ENCODE measurements at regions not wholly inside any gene's neighbourhood (a gene's known extent, or its start where the extent isn't known, plus 50 kb on each side); places are given as distances from the start of the nearest gene placed in this dataset.
"Not testable (repeated sequence)": the region's sequence is repeated elsewhere in the genome, so short reads cannot be mapped to it uniquely, and the experiment has no call there.

- DNase-seq (ENCODE audit: low read depth in 2 of 2), result no peak
These were observed 491.9 kb upstream of the TUSC1 start for GRCh38 chr9:26170190-26170589.

GRCh38 chr9:26169708-26170107 lies 491.5 kb upstream of the TUSC1 start:
- DNase-seq (ENCODE audit: low read depth in 2 of 2), result no peak

GRCh38 chr9:26166537-26166936 lies 488.3 kb upstream of the TUSC1 start:
- DNase-seq (ENCODE audit: low read depth in 2 of 2), result no peak

GRCh38 chr9:26165426-26165825 lies 487.2 kb upstream of the TUSC1 start:
- DNase-seq (ENCODE audit: low read depth in 2 of 2), result no peak

GRCh38 chr9:26163931-26164330 lies 485.7 kb upstream of the TUSC1 start:
- no peak for DNase-seq (ENCODE audit: low read depth in 2 of 2)

GRCh38 chr9:26159575-26160392 lies 481.5 kb upstream of the TUSC1 start:
- no peak for DNase-seq (ENCODE audit: low read depth in 2 of 2)

GRCh38 chr9:26158631-26159150 lies 480.4 kb upstream of the TUSC1 start:
- no peak for DNase-seq (ENCODE audit: low read depth in 2 of 2)

GRCh38 chr9:26157411-26157810 lies 479.2 kb upstream of the TUSC1 start:
- DNase-seq (ENCODE audit: low read depth in 2 of 2), result no peak

GRCh38 chr9:26152350-26152749 lies 474.1 kb upstream of the TUSC1 start:
- DNase-seq (ENCODE audit: low read depth in 2 of 2), result no peak

- DNase-seq (ENCODE audit: low read depth in 2 of 2), result no peak
These were observed 469.9 kb upstream of the TUSC1 start for GRCh38 chr9:26148128-26148527.

GRCh38 chr9:26145938-26146337 lies 467.7 kb upstream of the TUSC1 start:
- no peak for DNase-seq (ENCODE audit: low read depth in 2 of 2)

- no peak for DNase-seq (ENCODE audit: low read depth in 2 of 2)
These were observed 464.4 kb upstream of the TUSC1 start for GRCh38 chr9:26142631-26143030.

GRCh38 chr9:26142201-26142600 lies 464.0 kb upstream of the TUSC1 start:
- DNase-seq (ENCODE audit: low read depth in 2 of 2), result no peak

GRCh38 chr9:26133537-26133936 lies 455.3 kb upstream of the TUSC1 start:
- DNase-seq (ENCODE audit: low read depth in 2 of 2), result no peak

GRCh38 chr9:26132746-26133312 lies 454.6 kb upstream of the TUSC1 start:
- no peak for DNase-seq (ENCODE audit: low read depth in 2 of 2)

GRCh38 chr9:26131886-26132285 lies 453.6 kb upstream of the TUSC1 start:
- DNase-seq (ENCODE audit: low read depth in 2 of 2), result peak; percentile 4 to 10

GRCh38 chr9:26129217-26129616 lies 451.0 kb upstream of the TUSC1 start:
- DNase-seq (ENCODE audit: low read depth in 2 of 2), result no peak

- DNase-seq (ENCODE audit: low read depth in 2 of 2), result no peak
These were observed 447.4 kb upstream of the TUSC1 start for GRCh38 chr9:26125693-26126092.

GRCh38 chr9:26116085-26116484 lies 437.8 kb upstream of the TUSC1 start:
- not testable (repeated sequence) for DNase-seq (ENCODE audit: low read depth in 2 of 2)

- DNase-seq (ENCODE audit: low read depth in 2 of 2), result no peak
These were observed 434.5 kb upstream of the TUSC1 start for GRCh38 chr9:26112724-26113123.

- no peak for DNase-seq (ENCODE audit: low read depth in 2 of 2)
These were observed 408.2 kb upstream of the TUSC1 start for GRCh38 chr9:26086396-26086795.

- no peak for DNase-seq (ENCODE audit: low read depth in 2 of 2)
These were observed 403.6 kb upstream of the TUSC1 start for GRCh38 chr9:26081847-26082246.

- no peak for DNase-seq (ENCODE audit: low read depth in 2 of 2)
These were observed 400.5 kb upstream of the TUSC1 start for GRCh38 chr9:26078706-26079105.
